Small intestine (tissue), 7 donors: ENCODE measurements at regions not wholly inside any gene's neighbourhood (a gene's known extent, or its start where the extent isn't known, plus 50 kb on each side); places are given as distances from the start of the nearest gene placed in this dataset.

ENCODE experiments used
- DNase-seq, 2 donors: peaks; one replicate each; pipeline versions ENCODE4 v3.0.0 to v3.0.0-alpha.2; 2013
- FAIRE-seq: peaks from 2 replicates; lab custom pipeline; 2012; peaks lifted over from hg19 to GRCh38; lab: Jason Lieb, UNC
- H3K27ac ChIP-seq, 3 donors: one replicate each; pipeline ENCODE4 v1.5.1; 2013; ENCODE audit warnings: low read length in 2 of 3, mild to moderate bottlenecking in 2 of 3, control low read depth in 1 of 3, inconsistent platforms in 1 of 3, low read depth in 1 of 3, moderate library complexity in 1 of 3
- H3K27me3 ChIP-seq, 3 donors: one replicate each; pipeline ENCODE4 v1.6.1; 2013; ENCODE audit warnings: low read length in 3 of 3, inconsistent platforms in 1 of 3; ENCODE audit not compliant: control insufficient read depth in 3 of 3, insufficient read depth in 3 of 3
- H3K36me3 ChIP-seq, 3 donors: one replicate each; pipeline ENCODE4 v1.6.1; 2013; ENCODE audit warnings: low read length in 3 of 3, inconsistent platforms in 1 of 3, low read depth in 1 of 3, mild to moderate bottlenecking in 1 of 3, moderate library complexity in 1 of 3; ENCODE audit not compliant: control insufficient read depth in 3 of 3, insufficient read depth in 2 of 3
- H3K4me1 ChIP-seq, 3 donors: one replicate each; pipeline ENCODE4 v1.6.1; 2013; ENCODE audit warnings: low read length in 2 of 3, inconsistent platforms in 1 of 3, low read depth in 1 of 3, mild to moderate bottlenecking in 1 of 3, moderate library complexity in 1 of 3; ENCODE audit not compliant: control insufficient read depth in 3 of 3, insufficient read depth in 2 of 3
- H3K4me3 ChIP-seq, 3 donors: one replicate each; pipeline ENCODE4 v1.5.1; 2013; ENCODE audit warnings: low read length in 3 of 3, control low read depth in 1 of 3, inconsistent platforms in 1 of 3, low read depth in 1 of 3, mild to moderate bottlenecking in 1 of 3, moderate library complexity in 1 of 3
- H3K9me3 ChIP-seq, 2 donors: one replicate each; pipeline ENCODE4 v1.6.1; 2013; ENCODE audit warnings: low read depth in 1 of 2, low read length in 1 of 2; ENCODE audit not compliant: control insufficient read depth in 2 of 2, insufficient read depth in 1 of 2
- WGBS, 3 donors: extraction: QIAGEN DNeasy Blood & Tissue Kit; methylation state at CpG; one replicate each; pipeline ENCODE4 v1.1.7; 2013; 5-methylcytosine and 5-hydroxymethylcytosine counted together
- donor health status: healthy with polysubstance abuse.
- donor health status: control.
- donor health status: control.
- donor health status: Bipolar disorder and iron deficiency.
- donor health status: healthy.

DNA sequence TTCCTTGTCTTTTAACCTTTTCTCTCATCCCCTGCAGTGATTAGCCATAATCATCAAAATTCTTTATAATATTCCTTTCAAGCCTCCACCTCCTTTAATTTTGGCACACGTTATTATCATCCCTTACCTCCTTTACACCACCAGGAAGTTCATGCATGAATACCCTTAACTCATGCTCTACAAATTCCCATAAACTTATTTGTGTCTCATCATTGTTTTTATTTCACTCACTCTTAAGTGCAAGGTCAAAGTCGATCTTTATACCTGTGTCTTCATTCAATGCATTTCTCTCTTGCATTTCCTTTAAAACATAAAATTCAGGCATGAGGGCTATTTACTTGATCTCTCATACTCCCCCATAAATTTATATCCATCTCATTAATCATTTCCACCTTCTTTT is 1064.6 kb upstream of the CADM2 start:
- no peak for FAIRE-seq
- no peak for DNase-seq
- Histone ChIP-seq H3K36me3 (no peaks in the 10 kb centered on the region), H3K9me3 (no peaks in the 10 kb centered on the region), H3K4me3 (no peak overlapping the region), H3K4me1 (no peaks in the 10 kb centered on the region), H3K27me3 (no peaks in the 10 kb centered on the region), H3K27ac (no peak overlapping the region)
- 65 to 66% (median 65%) methylated on average over 2 of the region's 2 CpGs for WGBS, 3 donors

DNA sequence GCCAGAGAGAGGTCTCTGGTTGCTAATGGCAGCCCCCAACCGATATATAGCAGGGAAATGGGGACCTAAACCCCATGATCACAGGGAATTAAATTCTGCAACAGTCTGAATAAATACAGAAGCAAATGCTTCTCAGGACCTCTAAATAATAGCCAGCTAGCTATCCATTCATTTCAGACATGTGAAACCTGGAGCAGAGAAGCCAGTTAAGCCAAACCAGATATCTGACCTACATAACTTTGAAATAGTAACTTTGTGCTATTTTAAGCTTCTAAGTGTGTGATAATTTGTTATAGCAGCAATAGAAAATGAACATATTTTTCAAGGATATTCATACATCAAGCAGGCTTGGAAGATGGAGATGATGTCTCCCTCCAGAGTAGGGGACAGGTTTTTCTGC is 1062.9 kb upstream of the CADM2 start:
- H3K9me3 ChIP-seq = no peaks in the 10 kb centered on the region
- WGBS, 3 donors = 0 to 35% (median 3%) methylated on average over 1 of the region's 1 CpG
- H3K27ac ChIP-seq = no peak overlapping the region

DNA sequence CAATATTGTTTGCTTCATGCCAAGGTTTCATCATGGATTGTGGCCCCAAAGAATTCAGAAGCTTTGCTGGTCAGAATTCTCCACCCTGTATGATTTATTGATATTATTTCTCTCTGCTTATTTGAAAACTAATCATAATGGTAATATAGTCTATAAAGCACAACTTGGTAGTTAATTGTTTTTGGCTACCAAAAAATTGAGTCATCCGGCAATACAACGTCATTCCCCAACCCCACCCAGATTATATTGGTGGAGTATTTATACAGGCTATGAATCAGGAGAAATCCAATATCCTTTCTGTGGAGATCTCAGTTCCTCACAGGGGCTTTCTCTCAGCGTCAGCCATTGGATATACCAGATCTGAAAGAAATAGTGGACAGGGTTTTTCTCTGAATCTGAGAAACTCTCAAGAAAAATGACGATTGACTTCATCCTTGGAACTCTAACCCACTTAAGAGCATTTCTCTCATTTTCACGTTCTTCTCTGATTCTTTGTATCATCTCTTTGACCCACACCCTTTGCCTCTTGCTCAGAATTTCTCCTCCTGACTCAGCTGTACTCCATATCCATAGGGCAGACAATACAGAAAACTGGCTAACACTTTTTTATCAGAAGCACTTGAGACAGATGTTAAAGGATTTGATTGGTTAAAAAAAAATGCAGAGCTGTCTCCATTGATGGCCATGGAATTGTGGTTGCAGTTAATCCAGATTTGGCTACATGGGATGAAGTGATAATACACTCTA is 1055.8 kb upstream of the CADM2 start:
- H3K4me3 ChIP-seq = no peak overlapping the region
- no peaks in the 10 kb centered on the region for H3K27me3 ChIP-seq
- no peak overlapping the region for H3K27ac ChIP-seq
- DNase-seq (no peak), FAIRE-seq (no peak)
- no peaks in the 10 kb centered on the region for H3K4me1 ChIP-seq
- no peaks in the 10 kb centered on the region for H3K9me3 ChIP-seq
- 69 to 77% (median 76%) methylated on average over 5 of the region's 5 CpGs for WGBS, 3 donors
- H3K36me3 ChIP-seq = no peaks in the 10 kb centered on the region

More for the DNA sequence above, 1062.9 kb upstream of the CADM2 start:
- H3K4me1 ChIP-seq = no peaks in the 10 kb centered on the region
- no peak overlapping the region for H3K4me3 ChIP-seq
- no peaks in the 10 kb centered on the region for H3K27me3 ChIP-seq
- FAIRE-seq (no peak), DNase-seq (no peak)
- no peaks in the 10 kb centered on the region for H3K36me3 ChIP-seq

DNA sequence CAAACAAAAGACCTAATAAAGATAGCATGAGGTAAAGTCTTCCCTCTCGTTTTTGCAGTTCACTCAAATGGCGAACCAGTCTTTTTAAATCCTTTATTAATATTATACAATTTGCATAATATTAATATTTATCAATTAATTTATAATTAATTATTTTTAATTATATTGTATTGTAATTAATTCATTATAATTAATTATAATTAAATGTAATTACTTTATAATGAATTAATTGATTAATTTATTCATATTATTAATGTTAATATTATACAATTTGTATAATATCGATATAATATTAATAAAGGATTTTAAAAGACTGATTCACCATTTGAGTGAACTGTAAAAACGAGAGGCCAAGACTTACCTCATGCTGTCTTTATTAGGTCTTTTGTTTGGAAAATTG is 1045.4 kb upstream of the CADM2 start:
- WGBS, 3 donors = 74 to 80% (median 75%) methylated on average over 4 of the region's 4 CpGs

DNA sequence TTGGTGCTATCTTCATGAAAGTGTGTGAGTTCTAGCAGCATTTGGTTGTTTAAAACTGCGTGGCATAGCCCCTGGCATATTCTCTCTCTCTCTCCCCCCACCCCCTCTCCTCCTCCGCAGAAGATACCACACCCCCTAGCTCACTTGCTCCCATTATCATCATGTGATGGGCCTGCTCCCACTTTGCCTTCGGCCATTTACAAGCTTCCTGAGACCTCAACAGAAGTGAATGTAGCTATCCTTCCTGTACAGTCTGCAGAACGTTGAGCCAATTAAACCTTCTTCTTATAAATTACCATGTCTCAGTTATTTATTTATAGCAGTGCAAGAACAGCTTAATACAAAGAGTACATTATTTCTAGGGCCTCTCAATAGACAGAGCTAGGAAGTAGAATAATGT is 1032.5 kb upstream of the CADM2 start:
- Histone ChIP-seq H3K27me3 (no peaks in the 10 kb centered on the region), H3K9me3 (peaks cover 2 to 26% of the 10 kb centered on the region in 2 donors), H3K4me1 (no peaks in the 10 kb centered on the region), H3K36me3 (no peaks in the 10 kb centered on the region), H3K27ac (no peak overlapping the region), H3K4me3 (no peak overlapping the region)
- DNase-seq (no peak), FAIRE-seq (no peak)
- WGBS, 3 donors = 63 to 80% (median 74%) methylated on average over 4 of the region's 4 CpGs

More for the DNA sequence above, 1045.4 kb upstream of the CADM2 start:
- no peak overlapping the region for H3K27ac ChIP-seq
- H3K4me3 ChIP-seq = no peak overlapping the region
- H3K36me3 ChIP-seq = no peaks in the 10 kb centered on the region
- no peaks in the 10 kb centered on the region for H3K9me3 ChIP-seq
- peak; percentile 96 for FAIRE-seq
- H3K4me1 ChIP-seq = no peaks in the 10 kb centered on the region
- no peak for DNase-seq
- no peaks in the 10 kb centered on the region for H3K27me3 ChIP-seq

DNA sequence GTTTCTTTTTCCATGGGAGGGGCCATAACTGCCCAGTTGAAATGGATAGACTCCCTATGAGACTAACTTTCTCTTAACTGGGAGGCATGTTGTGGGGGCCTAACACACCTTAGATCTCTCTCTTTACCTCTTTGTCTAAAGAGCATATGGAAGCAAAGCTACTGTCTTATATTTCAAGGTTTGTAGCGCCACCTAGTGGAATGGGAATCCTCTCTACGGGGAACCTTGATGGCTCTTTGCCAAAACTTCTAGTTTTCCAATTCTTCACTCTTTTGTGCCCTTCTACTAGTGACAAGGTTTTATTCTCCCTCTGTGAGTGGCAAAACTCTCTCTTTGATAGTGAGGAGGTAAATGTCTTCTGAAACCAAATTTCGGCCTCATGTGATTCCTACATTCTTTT is 1030.4 kb upstream of the CADM2 start:
- no peak overlapping the region for H3K4me3 ChIP-seq
- FAIRE-seq (no peak), DNase-seq (no peak)
- WGBS, 3 donors = 63 to 67% (median 64%) methylated on average over 3 of the region's 3 CpGs
- no peaks in the 10 kb centered on the region for H3K36me3 ChIP-seq
- peaks cover 2 to 26% of the 10 kb centered on the region in 2 donors for H3K9me3 ChIP-seq
- no peaks in the 10 kb centered on the region for H3K4me1 ChIP-seq
- H3K27ac ChIP-seq = no peak overlapping the region
- H3K27me3 ChIP-seq = no peaks in the 10 kb centered on the region

DNA sequence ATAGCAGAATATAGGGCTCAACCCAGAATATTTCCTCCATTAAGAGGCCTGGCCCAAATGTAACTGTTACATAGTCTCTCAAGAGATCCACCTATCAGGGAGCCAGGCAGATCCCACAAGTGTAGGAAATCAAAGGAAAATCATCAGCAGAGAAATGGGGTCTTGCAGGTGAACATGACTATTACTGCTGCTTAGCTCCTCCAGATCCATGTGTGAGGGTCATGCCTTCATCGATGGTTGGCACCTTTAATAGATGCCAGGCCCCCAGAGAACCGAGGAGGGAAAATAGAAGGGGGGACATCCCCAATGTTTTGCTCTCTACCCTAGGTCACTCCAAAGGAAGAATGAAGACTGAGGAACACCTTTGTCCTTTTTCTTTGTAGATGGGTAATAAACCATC is 1029.9 kb upstream of the CADM2 start:
- no peak overlapping the region for H3K4me3 ChIP-seq
- 79 to 84% (median 82%) methylated on average over 2 of the region's 2 CpGs for WGBS, 3 donors
- H3K27ac ChIP-seq = no peak overlapping the region
- FAIRE-seq (no peak), DNase-seq (no peak)
- no peaks in the 10 kb centered on the region for H3K27me3 ChIP-seq
- no peaks in the 10 kb centered on the region for H3K36me3 ChIP-seq
- no peaks in the 10 kb centered on the region for H3K4me1 ChIP-seq
- H3K9me3 ChIP-seq = peaks cover 2 to 26% of the 10 kb centered on the region in 2 donors

DNA sequence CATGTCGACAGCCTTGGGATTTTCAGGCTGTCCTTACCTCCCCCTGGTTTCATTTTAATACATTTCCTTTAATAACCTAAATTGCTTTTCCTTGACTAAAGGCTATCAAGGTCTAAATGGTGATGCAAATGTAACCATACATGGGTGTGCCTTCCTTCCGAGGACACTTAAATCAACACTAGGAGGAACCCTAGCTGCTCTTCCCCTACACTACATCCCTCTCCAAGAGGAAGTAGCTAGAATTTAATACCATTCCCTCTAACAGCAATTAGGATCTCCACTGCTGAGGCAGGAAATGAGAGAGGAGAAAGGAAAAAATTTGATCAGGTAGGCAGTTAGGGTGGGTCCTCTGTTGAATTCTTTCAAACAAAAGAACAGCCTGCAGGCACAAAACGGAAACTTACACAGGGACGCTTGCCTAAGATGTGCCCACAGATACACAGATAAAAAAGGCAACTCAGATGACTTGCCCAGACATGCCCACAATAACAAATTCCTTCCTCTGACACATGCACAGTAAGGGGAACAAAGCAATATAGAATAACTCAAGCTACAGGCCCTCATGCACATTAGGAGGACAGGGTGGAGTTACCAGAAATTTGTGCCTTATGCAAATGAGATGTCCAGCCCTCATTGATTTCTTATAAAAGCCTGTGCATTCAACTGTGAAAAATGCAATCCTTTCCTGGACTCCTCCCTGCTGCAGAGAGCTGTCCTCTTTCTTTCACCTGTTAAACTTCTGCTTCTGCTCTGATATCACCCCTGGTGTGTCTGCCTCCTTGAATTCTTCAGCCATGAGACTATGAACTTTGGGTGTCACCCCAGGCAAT is 1024.4 kb upstream of the CADM2 start:
- WGBS, 3 donors = 74 to 84% (median 76%) methylated on average over 4 of the region's 4 CpGs
- Histone ChIP-seq H3K4me1 (no peaks in the 10 kb centered on the region), H3K27me3 (no peaks in the 10 kb centered on the region), H3K27ac (no peak overlapping the region), H3K9me3 (peaks cover 2 to 11% of the 10 kb centered on the region in 2 donors), H3K36me3 (no peaks in the 10 kb centered on the region), H3K4me3 (no peak overlapping the region)
- FAIRE-seq = no peak
- no peak for DNase-seq
